ENCODE measurements at regions not wholly inside any gene's neighbourhood (a gene's known extent, or its start where the extent isn't known, plus 50 kb on each side); places are given as distances from the start of the nearest gene placed in this dataset.

DNA sequence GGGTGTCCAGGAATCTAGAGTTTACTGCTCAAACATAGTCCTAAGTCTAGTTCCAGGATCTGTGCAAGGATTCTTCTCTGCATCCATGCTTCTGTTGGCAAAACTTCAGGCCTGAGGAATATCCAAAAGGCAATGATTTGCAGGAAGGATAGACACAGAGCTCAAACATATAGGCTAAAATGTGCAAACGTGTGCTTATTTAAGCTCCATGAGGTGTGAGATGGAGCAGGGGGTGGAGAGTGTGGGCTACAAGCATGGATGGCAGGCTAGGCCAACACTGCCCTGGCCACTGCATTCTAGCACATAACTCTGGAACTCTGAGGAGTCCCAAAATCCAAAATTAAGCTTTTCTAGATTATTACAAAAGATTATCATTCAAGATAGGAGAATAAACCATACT, 301.1 kb downstream of the PAX3 start:
- no peak overlapping the region for H3K27ac ChIP-seq (ENCODE audit: low read depth)
- no peaks in the 10 kb centered on the region for H3K27me3 ChIP-seq (ENCODE audit: insufficient read depth)
- H4K20me1 ChIP-seq (replicated peaks; ENCODE audit: insufficient read depth), result no peaks in the 10 kb centered on the region
- H3K4me1 Mint-ChIP-seq, result peaks cover 4% of the 10 kb centered on the region; the same call in 2 of the 3 replicates
- H3K27me3 Mint-ChIP-seq (ENCODE audit: insufficient read depth, low read depth, poor library complexity), result no peaks in the 10 kb centered on the region
- no peak overlapping the region for H2AFZ ChIP-seq
- H3K79me2 ChIP-seq (replicated peaks; ENCODE audit: insufficient read depth), result no peaks in the 10 kb centered on the region
- no peak overlapping the region for H3K4me3 Mint-ChIP-seq
- no peaks in the 10 kb centered on the region for H3K36me3 ChIP-seq (ENCODE audit: insufficient read depth)
- TF ChIP-seq, protein P1, sequence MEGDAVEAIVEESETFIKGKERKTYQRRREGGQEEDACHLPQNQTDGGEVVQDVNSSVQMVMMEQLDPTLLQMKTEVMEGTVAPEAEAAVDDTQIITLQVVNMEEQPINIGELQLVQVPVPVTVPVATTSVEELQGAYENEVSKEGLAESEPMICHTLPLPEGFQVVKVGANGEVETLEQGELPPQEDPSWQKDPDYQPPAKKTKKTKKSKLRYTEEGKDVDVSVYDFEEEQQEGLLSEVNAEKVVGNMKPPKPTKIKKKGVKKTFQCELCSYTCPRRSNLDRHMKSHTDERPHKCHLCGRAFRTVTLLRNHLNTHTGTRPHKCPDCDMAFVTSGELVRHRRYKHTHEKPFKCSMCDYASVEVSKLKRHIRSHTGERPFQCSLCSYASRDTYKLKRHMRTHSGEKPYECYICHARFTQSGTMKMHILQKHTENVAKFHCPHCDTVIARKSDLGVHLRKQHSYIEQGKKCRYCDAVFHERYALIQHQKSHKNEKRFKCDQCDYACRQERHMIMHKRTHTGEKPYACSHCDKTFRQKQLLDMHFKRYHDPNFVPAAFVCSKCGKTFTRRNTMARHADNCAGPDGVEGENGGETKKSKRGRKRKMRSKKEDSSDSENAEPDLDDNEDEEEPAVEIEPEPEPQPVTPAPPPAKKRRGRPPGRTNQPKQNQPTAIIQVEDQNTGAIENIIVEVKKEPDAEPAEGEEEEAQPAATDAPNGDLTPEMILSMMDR (conservative IDR thresholded peaks at IDR 0.05; ENCODE audit: low read depth in 2 of 2), result no peak
- TF ChIP-seq EZH2phosphoT487 (IDR thresholded peaks at IDR 0.05; ENCODE audit: unreplicated experiment), result no peak
- no peak for TF ChIP-seq POLR2AphosphoS5 (IDR thresholded peaks at IDR 0.05; ENCODE audit: low read depth)
- no peak for TF ChIP-seq REST (IDR thresholded peaks at IDR 0.05; ENCODE audit: unreplicated experiment)
- no peak for TF ChIP-seq STAT1 (IDR thresholded peaks at IDR 0.05; ENCODE audit: unreplicated experiment)
- TF ChIP-seq ZNF114 (CRISPR knock-in tag; IDR thresholded peaks at IDR 0.05), result no peak
- TF ChIP-seq ZNF331 (CRISPR knock-in tag; IDR thresholded peaks at IDR 0.05; ENCODE audit: low read depth), result no peak
- TF ChIP-seq NANOG (IDR thresholded peaks at IDR 0.05; ENCODE audit: borderline replicate concordance), result no peak
- no peak for TF ChIP-seq EZH2 (IDR thresholded peaks at IDR 0.05; ENCODE audit: low read depth, unreplicated experiment)
- TF ChIP-seq CREB1 (CRISPR knock-in tag; IDR thresholded peaks at IDR 0.05; ENCODE audit: low read depth), result no peak
- TF ChIP-seq, protein P2, sequence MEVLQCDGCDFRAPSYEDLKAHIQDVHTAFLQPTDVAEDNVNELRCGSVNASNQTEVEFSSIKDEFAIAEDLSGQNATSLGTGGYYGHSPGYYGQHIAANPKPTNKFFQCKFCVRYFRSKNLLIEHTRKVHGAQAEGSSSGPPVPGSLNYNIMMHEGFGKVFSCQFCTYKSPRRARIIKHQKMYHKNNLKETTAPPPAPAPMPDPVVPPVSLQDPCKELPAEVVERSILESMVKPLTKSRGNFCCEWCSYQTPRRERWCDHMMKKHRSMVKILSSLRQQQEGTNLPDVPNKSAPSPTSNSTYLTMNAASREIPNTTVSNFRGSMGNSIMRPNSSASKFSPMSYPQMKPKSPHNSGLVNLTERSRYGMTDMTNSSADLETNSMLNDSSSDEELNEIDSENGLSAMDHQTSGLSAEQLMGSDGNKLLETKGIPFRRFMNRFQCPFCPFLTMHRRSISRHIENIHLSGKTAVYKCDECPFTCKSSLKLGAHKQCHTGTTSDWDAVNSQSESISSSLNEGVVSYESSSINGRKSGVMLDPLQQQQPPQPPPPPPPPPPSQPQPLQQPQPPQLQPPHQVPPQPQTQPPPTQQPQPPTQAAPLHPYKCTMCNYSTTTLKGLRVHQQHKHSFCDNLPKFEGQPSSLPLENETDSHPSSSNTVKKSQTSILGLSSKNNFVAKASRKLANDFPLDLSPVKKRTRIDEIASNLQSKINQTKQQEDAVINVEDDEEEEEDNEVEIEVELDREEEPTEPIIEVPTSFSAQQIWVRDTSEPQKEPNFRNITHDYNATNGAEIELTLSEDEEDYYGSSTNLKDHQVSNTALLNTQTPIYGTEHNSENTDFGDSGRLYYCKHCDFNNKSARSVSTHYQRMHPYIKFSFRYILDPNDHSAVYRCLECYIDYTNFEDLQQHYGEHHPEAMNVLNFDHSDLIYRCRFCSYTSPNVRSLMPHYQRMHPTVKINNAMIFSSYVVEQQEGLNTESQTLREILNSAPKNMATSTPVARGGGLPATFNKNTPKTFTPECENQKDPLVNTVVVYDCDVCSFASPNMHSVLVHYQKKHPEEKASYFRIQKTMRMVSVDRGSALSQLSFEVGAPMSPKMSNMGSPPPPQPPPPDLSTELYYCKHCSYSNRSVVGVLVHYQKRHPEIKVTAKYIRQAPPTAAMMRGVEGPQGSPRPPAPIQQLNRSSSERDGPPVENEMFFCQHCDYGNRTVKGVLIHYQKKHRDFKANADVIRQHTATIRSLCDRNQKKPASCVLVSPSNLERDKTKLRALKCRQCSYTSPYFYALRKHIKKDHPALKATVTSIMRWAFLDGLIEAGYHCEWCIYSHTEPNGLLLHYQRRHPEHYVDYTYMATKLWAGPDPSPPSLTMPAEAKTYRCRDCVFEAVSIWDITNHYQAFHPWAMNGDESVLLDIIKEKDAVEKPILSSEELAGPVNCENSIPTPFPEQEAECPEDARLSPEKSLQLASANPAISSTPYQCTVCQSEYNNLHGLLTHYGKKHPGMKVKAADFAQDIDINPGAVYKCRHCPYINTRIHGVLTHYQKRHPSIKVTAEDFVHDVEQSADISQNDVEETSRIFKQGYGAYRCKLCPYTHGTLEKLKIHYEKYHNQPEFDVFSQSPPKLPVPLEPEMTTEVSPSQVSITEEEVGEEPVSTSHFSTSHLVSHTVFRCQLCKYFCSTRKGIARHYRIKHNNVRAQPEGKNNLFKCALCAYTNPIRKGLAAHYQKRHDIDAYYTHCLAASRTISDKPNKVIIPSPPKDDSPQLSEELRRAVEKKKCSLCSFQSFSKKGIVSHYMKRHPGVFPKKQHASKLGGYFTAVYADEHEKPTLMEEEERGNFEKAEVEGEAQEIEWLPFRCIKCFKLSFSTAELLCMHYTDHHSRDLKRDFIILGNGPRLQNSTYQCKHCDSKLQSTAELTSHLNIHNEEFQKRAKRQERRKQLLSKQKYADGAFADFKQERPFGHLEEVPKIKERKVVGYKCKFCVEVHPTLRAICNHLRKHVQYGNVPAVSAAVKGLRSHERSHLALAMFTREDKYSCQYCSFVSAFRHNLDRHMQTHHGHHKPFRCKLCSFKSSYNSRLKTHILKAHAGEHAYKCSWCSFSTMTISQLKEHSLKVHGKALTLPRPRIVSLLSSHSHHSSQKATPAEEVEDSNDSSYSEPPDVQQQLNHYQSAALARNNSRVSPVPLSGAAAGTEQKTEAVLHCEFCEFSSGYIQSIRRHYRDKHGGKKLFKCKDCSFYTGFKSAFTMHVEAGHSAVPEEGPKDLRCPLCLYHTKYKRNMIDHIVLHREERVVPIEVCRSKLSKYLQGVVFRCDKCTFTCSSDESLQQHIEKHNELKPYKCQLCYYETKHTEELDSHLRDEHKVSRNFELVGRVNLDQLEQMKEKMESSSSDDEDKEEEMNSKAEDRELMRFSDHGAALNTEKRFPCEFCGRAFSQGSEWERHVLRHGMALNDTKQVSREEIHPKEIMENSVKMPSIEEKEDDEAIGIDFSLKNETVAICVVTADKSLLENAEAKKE (CRISPR knock-in tag; IDR thresholded peaks at IDR 0.05), result no peak
- TF ChIP-seq ETS1 (IDR thresholded peaks at IDR 0.05), result no peak
- TF ChIP-seq JUNB (IDR thresholded peaks at IDR 0.05; ENCODE audit: unreplicated experiment), result no peak
- no peaks in the 10 kb centered on the region for H3K4me1 ChIP-seq (ENCODE audit: insufficient read depth)
- no peak for ATAC-seq
- H3K9me3 Mint-ChIP-seq, result no peaks in the 10 kb centered on the region
- peaks cover 6% of the 10 kb centered on the region for H3K9me2 ChIP-seq (ENCODE audit: insufficient read depth)
- H3K36me3 Mint-ChIP-seq (ENCODE audit: low read depth), result no peaks in the 10 kb centered on the region
- no peak overlapping the region for H3K4me3 ChIP-seq
- no peak overlapping the region for H3K4me2 ChIP-seq
- DNase-seq (ENCODE audit: low spot score), result no peak
- H3K27ac Mint-ChIP-seq, result no peak overlapping the region
- no peaks in the 10 kb centered on the region for H3F3A ChIP-seq (replicated peaks; ENCODE audit: low read depth)
